HG03175 (cell line): ENCODE measurements at regions not wholly inside any gene's neighbourhood (a gene's known extent, or its start where the extent isn't known, plus 50 kb on each side); places are given as distances from the start of the nearest gene placed in this dataset.
"Not testable (repeated sequence)": the region's sequence is repeated elsewhere in the genome, so short reads cannot be mapped to it uniquely, and the experiment has no call there.

Source experiments
- ATAC-seq: cut with Tn5 transposase; IDR thresholded peaks from one replicate; pipeline ENCODE4 v1.9.1; 2021; ENCODE audit warnings: mild to moderate bottlenecking, moderate library complexity; ENCODE audit not compliant: unreplicated experiment

DNA sequence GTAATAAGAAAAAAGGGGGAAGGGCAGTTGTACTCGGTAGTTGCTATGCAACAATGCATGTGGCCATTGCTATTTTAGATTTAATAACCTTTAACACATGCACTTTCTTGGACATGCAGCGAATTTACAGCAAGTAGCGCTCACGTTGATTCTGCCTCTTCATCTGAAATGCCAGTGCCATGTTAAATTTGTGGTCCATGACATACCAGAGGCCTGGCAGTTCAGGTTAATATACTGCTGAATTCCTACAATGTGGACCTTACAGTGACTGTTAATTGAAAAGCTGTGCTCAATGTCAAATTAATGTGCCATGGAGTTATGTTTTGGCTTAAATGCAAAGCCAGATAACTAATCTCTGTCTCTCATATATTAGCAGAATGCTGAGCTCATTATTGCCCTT is 699.7 kb downstream of the DOK5 start:
- no peak for ATAC-seq

GRCh38 chr20:55174635-55175034 is 699.2 kb downstream of the DOK5 start:
- no peak for ATAC-seq

- ATAC-seq: no peak
Measured at GRCh38 chr20:55174172-55174571, 698.8 kb downstream of the DOK5 start.

DNA sequence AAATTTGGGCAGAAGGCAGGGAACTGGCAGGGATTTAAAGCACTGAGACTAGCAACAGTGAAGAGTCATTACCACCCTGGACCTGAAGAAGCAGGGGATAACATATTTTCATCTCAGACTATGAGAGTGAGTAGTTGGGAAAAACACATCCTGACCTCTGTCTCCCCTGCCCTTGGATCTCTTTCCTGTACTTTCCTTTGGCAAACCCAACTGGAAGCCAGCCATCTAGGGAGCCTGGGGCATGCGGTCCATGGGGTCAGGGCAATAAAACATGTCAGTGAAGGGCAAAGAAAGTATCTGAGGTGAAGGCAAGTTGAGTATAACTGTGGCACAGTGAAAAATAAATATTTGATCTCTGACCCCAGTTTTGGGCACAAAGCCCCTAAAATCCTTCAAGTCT is 698.2 kb downstream of the DOK5 start:
- ATAC-seq: no peak

GRCh38 chr20:55172310-55173002 is 697.1 kb downstream of the DOK5 start:
- ATAC-seq: no peak

GRCh38 chr20:55166063-55166462 is 690.7 kb downstream of the DOK5 start:
- no peak for ATAC-seq

DNA sequence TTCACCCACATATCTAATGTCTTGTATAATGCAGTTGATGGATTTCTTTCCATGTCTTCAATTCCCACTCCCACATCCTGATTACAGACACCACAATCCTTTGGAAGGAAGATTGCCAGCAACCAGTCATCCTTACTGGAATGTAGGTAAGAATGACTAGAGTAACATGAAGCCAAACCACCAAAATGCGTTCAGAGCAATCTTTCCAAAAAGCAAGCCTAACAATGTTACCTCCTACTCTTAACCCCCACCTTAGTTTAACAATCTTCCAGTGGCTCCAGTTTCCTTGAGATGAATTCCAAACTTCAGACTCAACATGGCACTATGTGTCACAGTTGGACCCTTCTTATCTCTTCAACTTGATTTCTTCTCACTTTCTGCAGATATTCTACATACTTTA is 685.6 kb downstream of the DOK5 start:
- ATAC-seq: no peak

DNA sequence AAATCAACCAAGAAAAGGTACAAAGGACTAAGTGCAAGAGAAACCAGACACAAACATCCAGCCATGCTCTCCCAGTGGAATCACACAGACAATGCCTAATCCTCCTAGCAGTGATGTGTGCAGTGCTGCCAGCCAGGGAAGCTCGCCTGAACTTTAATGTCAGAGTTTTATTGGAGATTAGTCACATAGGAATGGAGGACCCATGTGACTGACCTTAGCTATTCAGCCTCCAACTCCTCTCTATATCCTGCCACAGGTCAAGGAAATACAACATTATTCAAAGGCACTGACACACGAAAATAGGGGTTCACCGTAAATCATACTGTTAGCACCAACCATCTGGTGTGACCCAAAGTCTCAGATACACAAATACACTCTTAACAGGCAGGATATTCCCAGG is 684.6 kb downstream of the DOK5 start:
- no peak for ATAC-seq

DNA sequence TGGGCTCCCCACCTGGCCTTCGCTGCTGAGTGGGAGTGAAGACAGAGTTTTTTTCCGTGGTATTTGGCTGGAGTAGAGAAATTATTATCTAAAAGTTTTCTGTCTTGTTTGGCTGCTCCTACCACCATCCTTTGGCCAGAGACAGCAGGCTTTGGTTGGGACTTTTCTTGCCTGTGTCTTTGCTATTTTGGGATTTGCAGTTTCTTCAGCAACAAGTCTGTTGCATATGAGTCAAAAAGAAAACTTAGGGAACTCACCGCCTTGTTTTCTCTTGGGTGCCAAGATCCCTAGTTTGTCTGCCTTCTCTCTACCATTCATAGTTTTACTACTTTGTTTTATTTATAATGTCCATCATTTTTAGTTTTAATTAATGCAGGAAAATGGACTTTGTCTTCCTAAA is 683.8 kb downstream of the DOK5 start:
- no peak for ATAC-seq

DNA sequence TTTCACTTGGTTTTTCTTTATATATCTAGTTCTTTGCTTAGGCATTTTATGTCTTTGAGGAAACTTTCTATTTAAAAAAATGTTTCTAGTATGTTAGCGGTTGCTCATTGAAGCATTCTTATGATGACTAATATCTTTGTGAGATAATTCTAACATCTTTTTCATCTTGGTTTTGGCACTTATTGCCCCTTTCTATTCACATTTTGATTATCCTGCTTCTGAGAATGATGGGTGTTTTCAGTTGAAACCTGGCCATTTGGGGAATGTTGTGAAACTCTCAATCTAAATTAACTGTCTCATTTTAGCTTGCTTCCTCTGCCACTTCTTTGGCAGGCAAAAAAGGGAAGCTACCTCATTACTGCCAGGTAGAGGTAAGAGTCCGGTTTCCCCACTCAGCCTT is 683.1 kb downstream of the DOK5 start:
- no peak for ATAC-seq

- ATAC-seq: no peak
Measured at GRCh38 chr20:55155360-55155759, 680.0 kb downstream of the DOK5 start.

DNA sequence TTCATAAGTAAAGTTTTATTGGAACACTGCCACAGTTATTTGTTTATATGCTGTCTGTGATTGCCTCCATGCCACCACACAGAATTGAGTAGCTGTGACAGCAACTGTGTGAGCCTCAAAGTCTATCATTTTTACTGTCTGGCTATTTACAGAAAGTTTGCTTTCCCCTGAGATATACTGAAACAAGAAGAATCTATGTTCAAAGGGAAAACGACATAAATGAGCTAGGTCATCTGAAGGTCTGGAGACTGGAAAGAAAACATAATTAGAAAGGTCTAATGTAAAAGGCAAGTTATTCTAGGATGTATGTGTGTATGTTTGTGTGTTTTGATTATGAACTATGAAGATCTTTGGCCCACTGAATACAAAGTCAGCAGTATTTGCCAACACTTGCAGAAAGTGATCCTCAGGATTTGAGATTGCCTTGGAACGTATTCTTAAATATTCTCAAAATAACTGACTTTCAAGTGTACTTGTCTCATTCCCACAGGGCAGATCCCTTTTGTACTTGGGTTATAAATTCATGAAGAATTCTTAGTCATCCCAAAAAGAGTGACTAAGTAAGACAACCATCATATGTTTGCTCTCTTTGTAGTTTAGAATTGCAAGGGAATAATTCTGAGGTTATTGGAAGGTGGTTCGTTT is 677.7 kb downstream of the DOK5 start:
- ATAC-seq: no peak

- ATAC-seq: no peak
Measured at GRCh38 chr20:55151171-55151570, 675.8 kb downstream of the DOK5 start.

DNA sequence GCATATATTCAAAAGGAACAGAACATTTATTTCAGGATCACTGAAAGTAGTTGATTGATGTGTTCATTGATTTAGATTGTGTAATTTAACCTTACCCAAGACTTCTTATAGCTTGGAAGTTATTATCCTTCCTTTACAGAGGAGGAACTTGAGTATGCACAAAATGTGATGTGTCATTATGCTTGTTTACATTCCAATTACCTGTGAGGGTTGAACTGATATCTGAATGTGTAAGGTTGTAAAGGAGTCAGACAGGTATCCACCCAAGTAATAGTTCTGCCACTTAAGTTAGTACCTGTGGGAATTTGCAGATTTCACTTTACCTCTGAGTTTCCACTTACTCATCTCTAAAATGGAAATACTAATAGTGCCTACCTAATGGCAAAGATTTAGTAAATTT is 668.2 kb downstream of the DOK5 start:
- no peak for ATAC-seq

GRCh38 chr20:55142932-55143331 is 667.5 kb downstream of the DOK5 start:
- ATAC-seq: no peak

DNA sequence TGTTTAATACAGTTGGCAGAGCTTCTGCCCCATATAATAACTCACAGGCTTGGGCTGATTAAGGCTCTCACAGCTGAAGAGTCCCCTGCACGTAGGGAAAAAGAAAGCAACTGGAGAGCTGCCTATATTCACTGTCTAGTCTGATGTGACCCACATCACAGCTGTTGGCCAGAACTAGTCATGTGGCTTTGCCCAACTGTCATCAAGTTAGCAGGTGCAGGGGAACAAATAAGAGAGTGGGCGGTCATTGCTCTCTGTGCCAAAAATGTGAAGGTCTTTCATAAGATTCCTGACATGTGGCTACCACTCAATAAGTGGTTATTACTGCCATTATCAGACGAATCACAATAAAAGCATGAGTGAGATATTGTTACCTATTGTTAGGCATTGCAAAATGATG is 665.2 kb downstream of the DOK5 start:
- no peak for ATAC-seq

DNA sequence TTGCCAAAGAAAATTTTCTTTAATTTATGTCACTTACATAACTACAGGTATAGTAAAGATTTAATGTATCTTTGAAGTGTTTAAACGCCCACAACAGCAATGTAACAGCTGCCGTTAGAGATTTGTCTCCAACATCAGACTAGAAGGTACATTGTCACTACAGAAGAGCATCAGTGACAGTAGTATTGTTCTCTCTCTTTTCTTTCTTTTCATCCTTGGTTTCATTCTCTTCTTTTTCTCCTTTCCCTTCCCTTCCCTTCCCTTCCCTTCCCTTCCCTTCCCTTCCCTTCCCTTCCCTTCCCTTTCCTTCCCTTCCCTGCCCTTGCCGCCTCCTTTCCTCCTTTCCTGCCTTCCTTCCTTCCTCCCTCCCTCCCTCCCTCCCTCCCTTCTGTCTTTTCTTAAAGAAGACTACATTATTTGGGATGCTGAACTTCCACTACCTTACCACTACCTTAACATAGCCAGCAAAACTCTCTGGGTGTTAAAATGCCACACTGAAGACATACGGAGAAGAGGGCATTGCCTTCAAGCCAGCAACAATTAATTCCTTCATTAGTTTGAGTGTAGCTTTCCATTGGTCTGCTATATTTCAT is 663.9 kb downstream of the DOK5 start:
- ATAC-seq: no peak

DNA sequence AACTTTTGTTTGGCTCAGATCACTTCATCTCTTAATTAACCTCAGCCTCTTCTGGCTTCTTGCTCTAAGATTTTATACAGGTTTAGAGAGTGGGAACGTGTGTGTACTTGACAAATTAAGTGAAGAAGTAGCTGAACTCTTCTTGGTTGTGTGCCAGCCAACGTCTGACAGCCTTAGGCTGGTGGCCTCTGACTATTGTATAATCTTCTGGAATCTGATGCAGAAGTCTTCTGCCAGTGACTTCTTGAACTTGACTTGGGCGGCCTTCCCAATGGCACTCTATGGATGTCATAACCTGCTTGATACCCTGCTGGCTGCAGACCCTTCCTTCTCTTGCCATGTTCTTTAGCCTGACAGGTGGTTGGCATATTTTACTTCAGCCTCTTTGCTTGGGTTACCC is 660.5 kb downstream of the DOK5 start:
- ATAC-seq: no peak

DNA sequence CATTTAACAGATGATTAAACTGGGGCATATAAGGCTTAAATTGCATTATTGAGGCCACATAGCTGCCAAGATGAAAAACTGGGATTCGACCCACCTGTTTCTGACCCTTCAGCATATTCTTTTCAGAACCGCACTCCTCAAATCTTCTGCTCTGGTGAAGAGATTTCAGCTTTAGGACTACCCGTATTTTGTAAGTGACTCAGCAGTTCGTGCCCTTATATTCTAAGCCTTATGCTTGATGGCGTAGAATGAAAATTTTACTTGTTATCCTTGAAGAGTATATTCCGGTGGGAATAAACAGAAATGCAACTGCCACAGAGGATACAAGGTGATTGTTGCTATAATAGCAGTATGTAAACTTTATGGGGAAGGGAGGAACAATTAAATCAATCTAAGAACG is 657.1 kb downstream of the DOK5 start:
- ATAC-seq: no peak

DNA sequence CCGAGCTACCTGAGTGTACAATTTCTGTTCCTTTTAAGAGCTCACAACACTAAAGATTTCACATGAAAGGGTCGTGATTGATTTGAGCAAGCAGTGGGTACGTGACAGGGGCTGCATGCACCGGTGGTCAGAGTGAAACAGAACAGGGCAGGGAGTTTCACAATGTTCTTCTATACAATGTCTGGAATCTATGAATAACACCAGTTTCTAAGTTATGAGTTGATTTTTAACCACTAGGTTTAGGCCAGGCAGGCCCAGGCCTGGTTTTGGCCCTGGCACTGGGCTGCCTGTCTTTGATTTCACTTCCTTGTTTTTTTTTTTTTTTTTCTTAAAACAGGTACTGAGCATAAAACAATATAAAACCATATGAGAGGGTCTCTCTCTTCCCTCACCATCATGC is 642.2 kb downstream of the DOK5 start:
- ATAC-seq: not testable (repeated sequence)

GRCh38 chr20:55116598-55116997 is 641.2 kb downstream of the DOK5 start:
- ATAC-seq: no peak

DNA sequence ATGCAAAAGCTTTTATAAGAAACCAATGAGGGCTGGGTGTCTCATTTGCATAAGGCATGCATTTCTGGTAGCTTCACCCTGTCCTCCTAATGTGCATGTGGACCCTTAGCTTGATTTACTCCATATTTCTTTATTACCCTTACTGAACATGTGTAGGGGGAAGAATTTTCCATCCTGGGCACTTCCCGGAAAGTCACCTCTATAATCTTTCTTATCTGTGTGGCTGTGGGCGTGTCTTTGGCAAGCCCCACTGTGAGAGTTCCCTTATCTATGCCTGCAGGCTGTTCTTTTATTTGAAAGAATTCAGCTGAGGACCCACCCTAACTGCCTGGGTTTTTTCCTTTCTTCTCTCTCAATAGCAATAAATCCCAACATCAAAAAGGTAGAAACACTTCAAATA is 627.8 kb downstream of the DOK5 start:
- no peak for ATAC-seq

GRCh38 chr20:55099251-55099650 is 623.9 kb downstream of the DOK5 start:
- ATAC-seq: no peak
